Rectal smooth muscle tissue (tissue), 1 donor: ENCODE measurements at regions not wholly inside any gene's neighbourhood (a gene's known extent, or its start where the extent isn't known, plus 50 kb on each side); places are given as distances from the start of the nearest gene placed in this dataset.

Experiments used
- H3K27ac ChIP-seq: one replicate; pipeline ENCODE4 v1.7.0; 2013; ENCODE audit warnings: low read depth, low read length, inconsistent platforms
- H3K27me3 ChIP-seq: one replicate; pipeline ENCODE4 v1.7.0; 2013; ENCODE audit warnings: low read length; ENCODE audit not compliant: control insufficient read depth, insufficient read depth
- H3K36me3 ChIP-seq: one replicate; pipeline ENCODE4 v1.7.0; 2013; ENCODE audit warnings: low read length; ENCODE audit not compliant: control insufficient read depth, insufficient read depth
- H3K4me1 ChIP-seq: one replicate; pipeline ENCODE4 v1.7.0; 2013; ENCODE audit warnings: low read length; ENCODE audit not compliant: control insufficient read depth, insufficient read depth
- H3K4me3 ChIP-seq: one replicate; pipeline ENCODE4 v1.7.0; 2013; ENCODE audit warnings: low read length
- H3K9ac ChIP-seq: one replicate; pipeline ENCODE4 v1.7.0; 2013; ENCODE audit warnings: low read length

GRCh38 chr6:121959501-121959900 is 440.0 kb upstream of the HSF2 start:
- no peak overlapping the region for H3K9ac ChIP-seq
- H3K27me3 ChIP-seq, result no peaks in the 10 kb centered on the region
- no peak overlapping the region for H3K27ac ChIP-seq
- H3K4me3 ChIP-seq, result no peak overlapping the region
- H3K4me1 ChIP-seq, result no peaks in the 10 kb centered on the region
- no peaks in the 10 kb centered on the region for H3K36me3 ChIP-seq

GRCh38 chr6:121961619-121962125 is 437.8 kb upstream of the HSF2 start:
- Histone ChIP-seq H3K27me3 (no peaks in the 10 kb centered on the region), H3K4me3 (no peak overlapping the region), H3K36me3 (no peaks in the 10 kb centered on the region), H3K27ac (no peak overlapping the region), H3K9ac (no peak overlapping the region), H3K4me1 (no peaks in the 10 kb centered on the region)

- no peak overlapping the region for H3K27ac ChIP-seq
- H3K36me3 ChIP-seq, result no peaks in the 10 kb centered on the region
- no peak overlapping the region for H3K4me3 ChIP-seq
- no peaks in the 10 kb centered on the region for H3K4me1 ChIP-seq
- no peak overlapping the region for H3K9ac ChIP-seq
- no peaks in the 10 kb centered on the region for H3K27me3 ChIP-seq
These were observed 435.6 kb upstream of the HSF2 start for GRCh38 chr6:121963826-121964225.

- no peak overlapping the region for H3K27ac ChIP-seq
- H3K4me3 ChIP-seq, result no peak overlapping the region
- H3K27me3 ChIP-seq, result no peaks in the 10 kb centered on the region
These were observed 433.7 kb upstream of the HSF2 start for GRCh38 chr6:121965739-121966138.

GRCh38 chr6:121967631-121968030 is 431.8 kb upstream of the HSF2 start:
- Histone ChIP-seq H3K4me3 (no peak overlapping the region), H3K27ac (no peak overlapping the region), H3K9ac (no peak overlapping the region), H3K4me1 (no peaks in the 10 kb centered on the region), H3K27me3 (no peaks in the 10 kb centered on the region), H3K36me3 (no peaks in the 10 kb centered on the region)

More at GRCh38 chr6:121965739-121966138, 433.7 kb upstream of the HSF2 start:
- no peak overlapping the region for H3K9ac ChIP-seq
- H3K4me1 ChIP-seq, result no peaks in the 10 kb centered on the region
- H3K36me3 ChIP-seq, result no peaks in the 10 kb centered on the region

- Histone ChIP-seq H3K27me3 (no peaks in the 10 kb centered on the region), H3K4me3 (no peak overlapping the region), H3K9ac (no peak overlapping the region), H3K4me1 (no peaks in the 10 kb centered on the region), H3K36me3 (no peaks in the 10 kb centered on the region), H3K27ac (no peak overlapping the region)
These were observed 427.5 kb upstream of the HSF2 start for GRCh38 chr6:121971931-121972335.

GRCh38 chr6:121984956-121985355 is 414.5 kb upstream of the HSF2 start:
- no peak overlapping the region for H3K27ac ChIP-seq
- no peak overlapping the region for H3K4me3 ChIP-seq
- H3K4me1 ChIP-seq, result no peaks in the 10 kb centered on the region
- H3K9ac ChIP-seq, result no peak overlapping the region
- H3K36me3 ChIP-seq, result no peaks in the 10 kb centered on the region
- H3K27me3 ChIP-seq, result no peaks in the 10 kb centered on the region

- Histone ChIP-seq H3K4me1 (no peaks in the 10 kb centered on the region), H3K4me3 (no peak overlapping the region), H3K27ac (no peak overlapping the region), H3K9ac (no peak overlapping the region), H3K27me3 (no peaks in the 10 kb centered on the region), H3K36me3 (no peaks in the 10 kb centered on the region)
These were observed 406.1 kb upstream of the HSF2 start for GRCh38 chr6:121993362-121993761.

GRCh38 chr6:121994919-121995318 is 404.5 kb upstream of the HSF2 start:
- Histone ChIP-seq H3K27ac (no peak overlapping the region), H3K4me3 (no peak overlapping the region), H3K36me3 (no peaks in the 10 kb centered on the region), H3K4me1 (no peaks in the 10 kb centered on the region), H3K27me3 (no peaks in the 10 kb centered on the region), H3K9ac (no peak overlapping the region)

GRCh38 chr6:121998631-121999030 is 400.8 kb upstream of the HSF2 start:
- Histone ChIP-seq H3K36me3 (no peaks in the 10 kb centered on the region), H3K9ac (no peak overlapping the region), H3K27me3 (no peaks in the 10 kb centered on the region), H3K4me3 (no peak overlapping the region), H3K4me1 (no peaks in the 10 kb centered on the region), H3K27ac (no peak overlapping the region)

- Histone ChIP-seq H3K9ac (no peak overlapping the region), H3K4me1 (no peaks in the 10 kb centered on the region), H3K36me3 (no peaks in the 10 kb centered on the region), H3K4me3 (no peak overlapping the region), H3K27ac (no peak overlapping the region), H3K27me3 (no peaks in the 10 kb centered on the region)
These were observed 399.9 kb upstream of the HSF2 start for GRCh38 chr6:121999456-122000065.

- no peak overlapping the region for H3K27ac ChIP-seq
- no peaks in the 10 kb centered on the region for H3K4me1 ChIP-seq
- H3K9ac ChIP-seq, result no peak overlapping the region
- H3K4me3 ChIP-seq, result no peak overlapping the region
- H3K36me3 ChIP-seq, result no peaks in the 10 kb centered on the region
- H3K27me3 ChIP-seq, result no peaks in the 10 kb centered on the region
These were observed 393.8 kb upstream of the HSF2 start for GRCh38 chr6:122005661-122006060.

- Histone ChIP-seq H3K4me3 (no peak overlapping the region), H3K27me3 (no peaks in the 10 kb centered on the region), H3K4me1 (no peaks in the 10 kb centered on the region), H3K9ac (no peak overlapping the region), H3K36me3 (no peaks in the 10 kb centered on the region), H3K27ac (no peak overlapping the region)
These were observed 392.1 kb upstream of the HSF2 start for GRCh38 chr6:122007339-122007738.
